Hematopoietic multipotent progenitor cell treated with erythropoietin and hydrocortisone succinate and interleukin-3 and kit ligand, for 6 days (in vitro differentiated cells): ENCODE measurements at regions not wholly inside any gene's neighbourhood (a gene's known extent, or its start where the extent isn't known, plus 50 kb on each side); places are given as distances from the start of the nearest gene placed in this dataset.
A peak's percentile ranks its signal among the peaks of the same experiment; 100 is the strongest.
"Not testable (repeated sequence)": the region's sequence is repeated elsewhere in the genome, so short reads cannot be mapped to it uniquely, and the experiment has no call there.

Experiments used
- DNase-seq: peaks from one replicate; pipeline ENCODE4 v3.0.0-alpha.2; 2015

DNA sequence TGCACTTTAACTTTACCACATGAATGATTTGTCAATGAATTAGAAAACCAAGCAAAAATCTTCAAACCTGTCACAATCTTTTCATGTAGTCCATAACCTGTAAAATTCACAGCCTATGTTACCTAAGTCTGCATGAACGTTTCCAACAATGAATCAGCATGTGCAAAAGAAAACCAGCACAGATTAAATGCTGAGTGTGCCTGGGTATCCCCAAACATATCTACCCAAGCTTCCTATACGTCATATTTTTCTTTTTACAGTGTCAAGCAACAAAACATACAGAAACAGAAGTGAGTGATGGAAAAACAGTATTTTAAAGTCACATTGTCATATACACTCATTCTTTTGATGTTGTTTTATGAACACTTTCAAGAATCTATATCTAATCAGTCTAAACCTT lies 713.5 kb downstream of the RFPL4B start:
- no peak for DNase-seq

DNA sequence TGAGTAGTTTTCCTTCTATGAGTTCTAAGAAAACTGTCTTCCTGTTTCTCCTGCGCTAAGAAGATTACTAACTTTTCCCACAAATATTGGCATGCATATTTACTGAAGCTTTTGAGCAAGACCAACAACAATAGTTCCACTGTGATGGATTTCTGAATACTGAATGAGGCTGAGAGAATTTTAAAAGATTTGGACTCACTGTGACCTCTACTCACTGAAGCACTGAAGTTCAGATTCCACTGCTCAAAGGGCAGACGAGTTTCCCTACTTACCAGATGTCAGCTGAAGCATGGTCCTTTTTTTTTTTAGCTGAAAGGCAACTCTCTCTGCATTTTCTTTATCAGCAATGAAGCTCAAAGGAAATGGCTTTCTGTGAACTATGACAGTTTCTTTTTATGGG lies 718.5 kb downstream of the RFPL4B start:
- no peak for DNase-seq

- DNase-seq, result no peak
These were observed 720.6 kb downstream of the RFPL4B start for GRCh38 chr6:113067612-113068275.

- DNase-seq, result no peak
These were observed 721.4 kb downstream of the RFPL4B start for GRCh38 chr6:113068570-113068969.

DNA sequence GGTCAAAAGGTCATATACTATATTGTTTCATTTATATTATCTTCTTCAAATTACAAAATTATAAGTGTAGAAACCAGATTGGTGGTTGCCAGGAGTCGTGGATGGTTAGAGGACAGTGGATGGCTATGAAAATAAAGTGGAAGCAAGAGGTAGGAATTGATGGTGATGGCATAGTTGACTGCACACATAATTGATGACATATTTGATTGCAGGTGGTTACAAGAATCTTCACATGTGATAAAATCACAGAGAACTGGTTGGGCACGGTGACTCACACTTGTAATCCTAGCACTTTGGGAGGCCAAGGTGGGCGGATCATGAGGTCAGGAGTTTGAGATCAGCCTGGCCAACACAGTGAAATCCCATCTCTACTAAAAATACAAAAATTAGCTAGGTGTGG lies 723.6 kb downstream of the RFPL4B start:
- DNase-seq, result not testable (repeated sequence)

- DNase-seq, result no peak
These were observed 726.6 kb downstream of the RFPL4B start for GRCh38 chr6:113073611-113074191.

DNA sequence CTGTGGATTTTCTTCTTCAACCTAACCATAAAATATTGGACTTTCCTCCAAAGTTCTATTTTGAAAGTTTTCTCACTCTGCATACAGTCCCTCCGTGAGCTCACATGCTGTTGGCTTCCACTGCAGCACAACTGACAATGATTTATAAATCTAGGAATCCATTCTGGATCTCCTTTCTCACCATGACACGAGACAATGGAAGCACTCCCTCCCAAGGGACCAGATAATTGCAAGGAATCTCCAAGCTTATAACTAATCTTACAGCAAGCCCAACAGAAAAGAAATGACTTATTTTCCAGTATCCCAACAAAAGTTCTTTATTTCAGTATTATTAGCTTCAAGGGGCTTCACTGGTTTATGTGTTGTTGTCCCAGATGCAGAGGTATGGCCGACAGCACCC lies 729.0 kb downstream of the RFPL4B start:
- DNase-seq, result no peak

- no peak for DNase-seq
These were observed 729.7 kb downstream of the RFPL4B start for GRCh38 chr6:113076816-113077215.

DNA sequence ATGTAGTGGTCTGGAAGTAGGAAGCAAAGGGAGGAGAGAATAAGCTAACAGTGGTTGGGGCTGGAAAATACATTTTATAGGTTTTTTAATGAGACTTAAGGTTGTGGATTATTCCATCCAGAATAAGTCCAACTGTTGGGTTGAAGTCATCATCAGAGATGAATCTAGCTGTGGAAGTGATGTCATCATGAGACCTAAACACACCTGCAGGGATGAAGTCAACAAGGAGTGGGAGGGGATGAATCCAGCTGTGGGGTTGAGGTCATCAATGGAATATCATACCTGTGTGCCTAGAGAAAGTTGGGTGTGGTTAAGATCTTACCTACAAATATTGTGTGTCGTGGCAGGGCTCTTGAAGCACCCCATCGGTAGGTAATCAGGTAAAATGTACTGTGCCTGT lies 730.7 kb downstream of the RFPL4B start:
- no peak for DNase-seq

DNA sequence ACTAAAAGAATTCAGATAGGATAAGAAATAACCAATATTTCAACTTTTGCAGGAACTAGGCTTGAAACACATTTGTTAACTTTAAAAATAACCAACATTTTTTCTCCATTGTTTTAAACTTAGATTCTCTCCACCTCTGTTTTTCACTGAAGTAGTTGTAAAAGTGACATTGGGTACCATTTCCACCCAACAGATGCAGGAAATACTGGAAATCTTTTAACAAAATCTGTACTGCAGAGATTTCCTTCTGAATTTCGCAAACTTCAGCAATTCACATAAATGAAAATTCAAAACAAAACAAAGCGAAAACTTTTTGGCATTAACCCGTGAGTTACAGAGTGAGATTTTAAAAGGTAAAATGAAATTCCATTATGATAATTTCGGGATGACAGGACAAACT lies 731.7 kb downstream of the RFPL4B start:
- no peak for DNase-seq

- DNase-seq, result no peak
These were observed 735.6 kb downstream of the RFPL4B start for GRCh38 chr6:113082745-113083144.

- DNase-seq, result no peak
These were observed 736.8 kb downstream of the RFPL4B start for GRCh38 chr6:113083947-113084346.

- no peak for DNase-seq
These were observed 741.9 kb downstream of the RFPL4B start for GRCh38 chr6:113089056-113089455.

DNA sequence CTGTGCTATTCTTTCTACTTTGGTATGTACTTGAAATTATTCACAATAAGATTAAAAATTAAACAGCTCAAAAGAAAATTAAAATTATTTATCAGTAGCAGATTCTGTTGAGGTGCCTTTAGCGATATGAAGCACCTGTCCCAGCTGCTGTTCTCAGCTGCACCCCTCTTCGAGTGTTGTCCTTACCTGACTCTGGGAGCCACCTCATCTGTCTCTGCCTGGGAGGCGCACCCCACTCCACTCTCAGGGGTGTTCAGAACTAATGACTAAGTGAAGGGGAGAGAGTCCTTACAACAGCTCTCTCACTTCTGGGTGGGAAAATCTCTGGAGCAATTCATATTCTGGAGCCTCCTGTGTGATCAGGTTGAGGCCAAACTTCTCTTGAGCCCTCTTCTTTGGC lies 745.7 kb downstream of the RFPL4B start:
- DNase-seq, result no peak

GRCh38 chr6:113094779-113095178 lies 747.6 kb downstream of the RFPL4B start:
- DNase-seq, result no peak

GRCh38 chr6:113095841-113096240 lies 748.7 kb downstream of the RFPL4B start:
- no peak for DNase-seq

- DNase-seq, result no peak
These were observed 754.4 kb upstream of the MARCKS start for GRCh38 chr6:113102761-113103160.

- DNase-seq, result peak; percentile 29
These were observed 753.3 kb upstream of the MARCKS start for GRCh38 chr6:113103634-113104361.

- DNase-seq, result no peak
These were observed 752.6 kb upstream of the MARCKS start for GRCh38 chr6:113104541-113104940.

GRCh38 chr6:113104951-113105350 lies 752.2 kb upstream of the MARCKS start:
- no peak for DNase-seq

DNA sequence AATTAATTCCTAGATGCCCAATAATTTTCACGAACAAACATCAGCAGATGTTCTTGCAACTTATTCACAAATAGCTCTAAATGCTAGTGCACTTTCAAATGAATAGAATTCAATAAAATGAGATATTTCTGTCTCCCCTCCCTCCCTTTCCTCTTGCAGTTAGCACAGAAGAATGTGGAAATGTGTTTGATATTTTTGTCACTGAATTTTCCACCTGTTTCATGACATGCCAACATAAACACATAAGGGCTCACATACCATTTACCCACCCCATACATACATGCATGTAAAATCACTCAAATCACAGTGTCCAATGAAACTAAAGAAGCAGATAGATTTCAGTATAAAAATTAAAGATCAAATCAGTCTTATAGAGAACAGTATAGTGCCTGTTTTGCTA lies 746.9 kb upstream of the MARCKS start:
- no peak for DNase-seq

DNA sequence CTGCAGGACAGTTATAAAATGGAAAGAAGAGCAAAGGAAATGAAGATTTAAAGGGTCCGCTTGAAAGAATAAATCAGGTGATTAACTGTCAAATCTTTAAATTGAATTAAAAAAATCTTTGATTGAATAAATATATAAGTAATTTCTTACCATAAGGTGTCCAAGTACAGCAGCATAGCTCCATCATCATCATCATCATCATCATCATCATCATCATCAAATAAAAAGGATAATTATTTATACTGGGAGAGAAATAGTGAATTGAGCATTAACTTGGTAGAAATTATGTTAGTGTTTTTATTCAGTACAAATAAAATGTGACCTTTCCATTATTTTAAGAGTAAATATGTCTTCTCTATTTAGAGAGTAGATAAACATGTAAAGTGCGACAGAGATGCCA lies 745.6 kb upstream of the MARCKS start:
- no peak for DNase-seq

GRCh38 chr6:113112086-113112485 lies 745.1 kb upstream of the MARCKS start:
- DNase-seq, result no peak

GRCh38 chr6:113115196-113115595 lies 741.9 kb upstream of the MARCKS start:
- peak; percentile 32 for DNase-seq

GRCh38 chr6:113120224-113120581 lies 736.9 kb upstream of the MARCKS start:
- peak; percentile 15 for DNase-seq
